ENCODE measurements at regions not wholly inside any gene's neighbourhood (a gene's known extent, or its start where the extent isn't known, plus 50 kb on each side); places are given as distances from the start of the nearest gene placed in this dataset.

DNA sequence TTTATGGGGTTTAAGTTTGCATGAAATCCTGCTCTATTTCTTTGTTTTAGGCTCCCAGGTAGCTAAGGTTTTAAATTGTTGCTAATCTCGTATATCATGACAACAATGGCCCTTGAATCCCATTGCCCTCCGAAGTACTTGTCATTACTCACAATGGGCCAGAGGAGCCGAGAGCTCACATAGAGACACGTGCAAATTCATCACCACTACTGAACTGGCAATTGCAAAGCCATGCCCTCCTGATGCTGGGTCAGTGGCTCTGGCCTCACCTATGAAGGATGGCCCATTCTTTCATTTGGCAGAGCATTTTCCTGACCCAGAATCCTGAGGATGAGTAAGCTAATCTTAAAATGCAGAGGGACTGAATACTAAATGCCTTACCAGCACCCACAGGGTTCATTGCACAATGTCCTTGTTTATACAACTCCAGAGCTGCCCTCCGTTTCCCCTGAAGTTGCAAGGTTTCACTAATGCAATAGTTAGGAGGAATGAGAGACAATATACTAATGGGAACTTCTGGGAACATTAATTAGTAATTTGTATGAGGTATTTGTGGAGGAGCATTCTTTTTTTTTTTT lies 71.6 kb upstream of the GAREM1 start (continued):
- TF ChIP-seq, protein P1, sequence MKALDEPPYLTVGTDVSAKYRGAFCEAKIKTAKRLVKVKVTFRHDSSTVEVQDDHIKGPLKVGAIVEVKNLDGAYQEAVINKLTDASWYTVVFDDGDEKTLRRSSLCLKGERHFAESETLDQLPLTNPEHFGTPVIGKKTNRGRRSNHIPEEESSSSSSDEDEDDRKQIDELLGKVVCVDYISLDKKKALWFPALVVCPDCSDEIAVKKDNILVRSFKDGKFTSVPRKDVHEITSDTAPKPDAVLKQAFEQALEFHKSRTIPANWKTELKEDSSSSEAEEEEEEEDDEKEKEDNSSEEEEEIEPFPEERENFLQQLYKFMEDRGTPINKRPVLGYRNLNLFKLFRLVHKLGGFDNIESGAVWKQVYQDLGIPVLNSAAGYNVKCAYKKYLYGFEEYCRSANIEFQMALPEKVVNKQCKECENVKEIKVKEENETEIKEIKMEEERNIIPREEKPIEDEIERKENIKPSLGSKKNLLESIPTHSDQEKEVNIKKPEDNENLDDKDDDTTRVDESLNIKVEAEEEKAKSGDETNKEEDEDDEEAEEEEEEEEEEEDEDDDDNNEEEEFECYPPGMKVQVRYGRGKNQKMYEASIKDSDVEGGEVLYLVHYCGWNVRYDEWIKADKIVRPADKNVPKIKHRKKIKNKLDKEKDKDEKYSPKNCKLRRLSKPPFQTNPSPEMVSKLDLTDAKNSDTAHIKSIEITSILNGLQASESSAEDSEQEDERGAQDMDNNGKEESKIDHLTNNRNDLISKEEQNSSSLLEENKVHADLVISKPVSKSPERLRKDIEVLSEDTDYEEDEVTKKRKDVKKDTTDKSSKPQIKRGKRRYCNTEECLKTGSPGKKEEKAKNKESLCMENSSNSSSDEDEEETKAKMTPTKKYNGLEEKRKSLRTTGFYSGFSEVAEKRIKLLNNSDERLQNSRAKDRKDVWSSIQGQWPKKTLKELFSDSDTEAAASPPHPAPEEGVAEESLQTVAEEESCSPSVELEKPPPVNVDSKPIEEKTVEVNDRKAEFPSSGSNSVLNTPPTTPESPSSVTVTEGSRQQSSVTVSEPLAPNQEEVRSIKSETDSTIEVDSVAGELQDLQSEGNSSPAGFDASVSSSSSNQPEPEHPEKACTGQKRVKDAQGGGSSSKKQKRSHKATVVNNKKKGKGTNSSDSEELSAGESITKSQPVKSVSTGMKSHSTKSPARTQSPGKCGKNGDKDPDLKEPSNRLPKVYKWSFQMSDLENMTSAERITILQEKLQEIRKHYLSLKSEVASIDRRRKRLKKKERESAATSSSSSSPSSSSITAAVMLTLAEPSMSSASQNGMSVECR (CRISPR knock-in tag; IDR thresholded peaks at IDR 0.05; ENCODE audit: borderline replicate concordance): no peak

DNA sequence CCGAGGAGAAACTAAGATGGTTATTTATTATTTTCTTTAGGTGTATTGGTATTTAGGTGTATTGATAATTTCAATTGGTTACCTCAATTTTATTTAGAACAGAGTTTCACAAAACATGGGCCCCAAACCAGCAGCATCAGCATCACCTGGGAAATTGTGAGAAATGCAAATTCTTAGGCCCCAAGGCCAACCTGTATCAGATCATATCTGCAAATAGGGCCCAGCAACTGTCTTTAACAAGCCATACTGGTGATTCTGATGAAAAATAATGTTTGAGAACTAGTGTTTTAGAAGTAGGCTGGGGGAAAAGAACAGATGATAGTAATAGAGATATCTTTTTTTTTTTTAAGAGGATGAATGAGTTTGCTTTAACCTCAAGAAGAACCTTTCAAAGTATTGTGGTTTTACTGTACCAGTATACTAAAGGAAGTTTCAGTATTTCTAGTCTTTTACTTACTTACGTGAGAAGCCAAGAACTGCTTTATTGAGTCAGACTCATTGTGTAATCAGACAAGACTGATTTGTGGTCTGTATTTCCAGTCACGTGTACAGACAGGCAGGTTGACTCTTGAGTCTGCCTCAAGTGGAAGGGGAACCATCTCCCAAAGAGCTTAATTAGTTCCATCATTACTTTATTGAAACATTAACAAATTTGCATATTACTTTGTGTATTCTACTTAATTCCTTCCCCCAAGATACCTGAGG lies 60.4 kb upstream of the GAREM1 start:
- no peak for DNase-seq (ENCODE audit: low spot score)
- peaks cover 9% of the 10 kb centered on the region for H3K4me1 Mint-ChIP-seq
- H3K27ac Mint-ChIP-seq: no peak overlapping the region
- H3K9me3 Mint-ChIP-seq: no peaks in the 10 kb centered on the region
- CTCF ChIA-PET: no interaction called here
- POLR2A ChIA-PET: interaction anchor here (0.5 kb wide), 1 partner anchor 14 kb away, joined by 3 read pairs; no protein-coding TSS in a partner anchor
- no peaks in the 10 kb centered on the region for H3K36me3 Mint-ChIP-seq
- no peak for TF ChIP-seq FOXP1 (CRISPR knock-in tag; IDR thresholded peaks at IDR 0.05; ENCODE audit: borderline replicate concordance)
- TF ChIP-seq, protein P2, sequence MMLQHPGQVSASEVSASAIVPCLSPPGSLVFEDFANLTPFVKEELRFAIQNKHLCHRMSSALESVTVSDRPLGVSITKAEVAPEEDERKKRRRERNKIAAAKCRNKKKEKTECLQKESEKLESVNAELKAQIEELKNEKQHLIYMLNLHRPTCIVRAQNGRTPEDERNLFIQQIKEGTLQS (CRISPR knock-in tag; conservative IDR thresholded peaks at IDR 0.05): no peak
- TF ChIP-seq, protein P3, sequence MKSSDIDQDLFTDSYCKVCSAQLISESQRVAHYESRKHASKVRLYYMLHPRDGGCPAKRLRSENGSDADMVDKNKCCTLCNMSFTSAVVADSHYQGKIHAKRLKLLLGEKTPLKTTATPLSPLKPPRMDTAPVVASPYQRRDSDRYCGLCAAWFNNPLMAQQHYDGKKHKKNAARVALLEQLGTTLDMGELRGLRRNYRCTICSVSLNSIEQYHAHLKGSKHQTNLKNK (CRISPR knock-in tag; IDR thresholded peaks at IDR 0.05): no peak
- no peak for TF ChIP-seq MXD4 (CRISPR knock-in tag; IDR thresholded peaks at IDR 0.05; ENCODE audit: borderline replicate concordance)
- no peak for TF ChIP-seq ZNF416 (CRISPR knock-in tag; IDR thresholded peaks at IDR 0.05)
- TF ChIP-seq, protein P4, sequence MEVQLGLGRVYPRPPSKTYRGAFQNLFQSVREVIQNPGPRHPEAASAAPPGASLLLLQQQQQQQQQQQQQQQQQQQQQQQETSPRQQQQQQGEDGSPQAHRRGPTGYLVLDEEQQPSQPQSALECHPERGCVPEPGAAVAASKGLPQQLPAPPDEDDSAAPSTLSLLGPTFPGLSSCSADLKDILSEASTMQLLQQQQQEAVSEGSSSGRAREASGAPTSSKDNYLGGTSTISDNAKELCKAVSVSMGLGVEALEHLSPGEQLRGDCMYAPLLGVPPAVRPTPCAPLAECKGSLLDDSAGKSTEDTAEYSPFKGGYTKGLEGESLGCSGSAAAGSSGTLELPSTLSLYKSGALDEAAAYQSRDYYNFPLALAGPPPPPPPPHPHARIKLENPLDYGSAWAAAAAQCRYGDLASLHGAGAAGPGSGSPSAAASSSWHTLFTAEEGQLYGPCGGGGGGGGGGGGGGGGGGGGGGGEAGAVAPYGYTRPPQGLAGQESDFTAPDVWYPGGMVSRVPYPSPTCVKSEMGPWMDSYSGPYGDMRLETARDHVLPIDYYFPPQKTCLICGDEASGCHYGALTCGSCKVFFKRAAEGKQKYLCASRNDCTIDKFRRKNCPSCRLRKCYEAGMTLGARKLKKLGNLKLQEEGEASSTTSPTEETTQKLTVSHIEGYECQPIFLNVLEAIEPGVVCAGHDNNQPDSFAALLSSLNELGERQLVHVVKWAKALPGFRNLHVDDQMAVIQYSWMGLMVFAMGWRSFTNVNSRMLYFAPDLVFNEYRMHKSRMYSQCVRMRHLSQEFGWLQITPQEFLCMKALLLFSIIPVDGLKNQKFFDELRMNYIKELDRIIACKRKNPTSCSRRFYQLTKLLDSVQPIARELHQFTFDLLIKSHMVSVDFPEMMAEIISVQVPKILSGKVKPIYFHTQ (CRISPR knock-in tag; IDR thresholded peaks at IDR 0.05): no peak
- no peak for TF ChIP-seq CREM (CRISPR knock-in tag; IDR thresholded peaks at IDR 0.05)
- no peak for TF ChIP-seq ZNF232 (CRISPR knock-in tag; IDR thresholded peaks at IDR 0.05)
- TF ChIP-seq GRHL2 (CRISPR knock-in tag; IDR thresholded peaks at IDR 0.05; ENCODE audit: insufficient replicate concordance, severe bottlenecking): no peak
- no peak overlapping the region for H3K4me3 Mint-ChIP-seq
- H3K27me3 Mint-ChIP-seq (ENCODE audit: low read depth): no peaks in the 10 kb centered on the region
- ATAC-seq: no peak

DNA sequence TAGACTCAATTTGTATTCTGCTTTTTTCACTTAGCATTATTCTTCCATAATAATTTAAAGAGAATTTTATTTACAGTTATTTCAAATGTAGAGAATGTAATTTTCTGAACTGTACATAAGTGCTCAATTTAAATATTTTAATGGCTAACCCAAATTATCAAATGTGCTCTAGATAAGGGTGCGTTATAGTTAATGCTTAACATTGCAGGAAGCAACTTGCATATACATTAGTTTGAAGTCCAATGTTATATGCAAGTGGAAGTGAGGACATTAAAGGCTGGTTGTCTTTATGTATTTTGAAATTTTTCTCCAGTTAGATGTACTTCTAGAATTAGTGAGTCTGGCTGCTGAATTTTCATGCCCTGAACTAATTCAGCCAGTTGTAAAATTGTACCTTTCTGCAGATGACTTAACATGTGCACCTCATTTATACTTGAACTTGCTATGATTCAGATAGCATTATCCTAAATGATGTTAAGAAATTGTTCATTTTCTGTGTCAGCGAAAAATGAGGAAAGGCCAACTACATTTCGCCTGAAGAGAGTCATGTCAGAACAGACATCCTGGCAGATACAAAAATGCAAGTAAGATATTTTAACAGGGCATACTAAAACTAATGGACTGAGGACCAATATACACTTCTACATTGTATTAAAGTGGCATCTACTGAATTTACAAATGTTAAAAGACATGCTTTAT lies 59.2 kb upstream of the GAREM1 start:
- no peak overlapping the region for H3K27ac Mint-ChIP-seq
- H3K27me3 Mint-ChIP-seq (ENCODE audit: low read depth): no peaks in the 10 kb centered on the region
- no peaks in the 10 kb centered on the region for H3K9me3 Mint-ChIP-seq
- DNase-seq (ENCODE audit: low spot score) (no peak), ATAC-seq (no peak)
- no peaks in the 10 kb centered on the region for H3K36me3 Mint-ChIP-seq
- CTCF ChIA-PET: no interaction called here
- POLR2A ChIA-PET: no interaction called here
- peaks cover 9% of the 10 kb centered on the region for H3K4me1 Mint-ChIP-seq
- TF ChIP-seq, protein P5, sequence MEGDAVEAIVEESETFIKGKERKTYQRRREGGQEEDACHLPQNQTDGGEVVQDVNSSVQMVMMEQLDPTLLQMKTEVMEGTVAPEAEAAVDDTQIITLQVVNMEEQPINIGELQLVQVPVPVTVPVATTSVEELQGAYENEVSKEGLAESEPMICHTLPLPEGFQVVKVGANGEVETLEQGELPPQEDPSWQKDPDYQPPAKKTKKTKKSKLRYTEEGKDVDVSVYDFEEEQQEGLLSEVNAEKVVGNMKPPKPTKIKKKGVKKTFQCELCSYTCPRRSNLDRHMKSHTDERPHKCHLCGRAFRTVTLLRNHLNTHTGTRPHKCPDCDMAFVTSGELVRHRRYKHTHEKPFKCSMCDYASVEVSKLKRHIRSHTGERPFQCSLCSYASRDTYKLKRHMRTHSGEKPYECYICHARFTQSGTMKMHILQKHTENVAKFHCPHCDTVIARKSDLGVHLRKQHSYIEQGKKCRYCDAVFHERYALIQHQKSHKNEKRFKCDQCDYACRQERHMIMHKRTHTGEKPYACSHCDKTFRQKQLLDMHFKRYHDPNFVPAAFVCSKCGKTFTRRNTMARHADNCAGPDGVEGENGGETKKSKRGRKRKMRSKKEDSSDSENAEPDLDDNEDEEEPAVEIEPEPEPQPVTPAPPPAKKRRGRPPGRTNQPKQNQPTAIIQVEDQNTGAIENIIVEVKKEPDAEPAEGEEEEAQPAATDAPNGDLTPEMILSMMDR (IDR thresholded peaks at IDR 0.05): no peak
- TF ChIP-seq, protein P6, sequence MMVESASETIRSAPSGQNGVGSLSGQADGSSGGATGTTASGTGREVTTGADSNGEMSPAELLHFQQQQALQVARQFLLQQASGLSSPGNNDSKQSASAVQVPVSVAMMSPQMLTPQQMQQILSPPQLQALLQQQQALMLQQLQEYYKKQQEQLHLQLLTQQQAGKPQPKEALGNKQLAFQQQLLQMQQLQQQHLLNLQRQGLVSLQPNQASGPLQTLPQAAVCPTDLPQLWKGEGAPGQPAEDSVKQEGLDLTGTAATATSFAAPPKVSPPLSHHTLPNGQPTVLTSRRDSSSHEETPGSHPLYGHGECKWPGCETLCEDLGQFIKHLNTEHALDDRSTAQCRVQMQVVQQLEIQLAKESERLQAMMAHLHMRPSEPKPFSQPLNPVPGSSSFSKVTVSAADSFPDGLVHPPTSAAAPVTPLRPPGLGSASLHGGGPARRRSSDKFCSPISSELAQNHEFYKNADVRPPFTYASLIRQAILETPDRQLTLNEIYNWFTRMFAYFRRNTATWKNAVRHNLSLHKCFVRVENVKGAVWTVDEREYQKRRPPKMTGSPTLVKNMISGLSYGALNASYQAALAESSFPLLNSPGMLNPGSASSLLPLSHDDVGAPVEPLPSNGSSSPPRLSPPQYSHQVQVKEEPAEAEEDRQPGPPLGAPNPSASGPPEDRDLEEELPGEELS (CRISPR knock-in tag; IDR thresholded peaks at IDR 0.05): no peak
- TF ChIP-seq FOXK1 (CRISPR knock-in tag; IDR thresholded peaks at IDR 0.05) (no peak), OVOL2 (CRISPR knock-in tag; IDR thresholded peaks at IDR 0.05; ENCODE audit: borderline replicate concordance) (no peak)
- no peak overlapping the region for H3K4me3 Mint-ChIP-seq

All from WTC11 (cell line).